ENCODE measurements at regions not wholly inside any gene's neighbourhood (a gene's known extent, or its start where the extent isn't known, plus 50 kb on each side); places are given as distances from the start of the nearest gene placed in this dataset.

DNA sequence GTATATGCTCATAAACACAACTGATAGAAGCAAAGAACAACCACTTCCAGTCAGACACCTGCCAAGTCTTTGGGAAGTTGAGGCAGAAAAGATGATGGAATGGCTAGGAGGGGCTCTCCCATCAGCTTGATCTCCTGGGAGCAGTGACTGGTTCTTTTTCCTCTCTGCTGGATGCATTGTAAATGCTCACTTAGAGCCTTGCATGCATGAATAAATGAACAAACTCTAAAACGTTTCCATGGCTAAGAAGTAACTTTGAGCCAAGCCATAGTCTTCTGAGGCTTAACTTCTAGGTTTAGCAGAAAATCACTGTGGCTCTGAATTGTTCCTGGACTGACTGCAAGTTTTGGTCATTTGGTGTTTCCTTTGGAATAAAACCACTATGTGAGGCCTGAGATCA lies 166.4 kb upstream of the CITED2 start:
- TF ChIP-seq CTCF (conservative IDR thresholded peaks at IDR 0.05 in 1 of 2, IDR thresholded peaks at IDR 0.05 in 1 of 2; ENCODE audit: extremely low read depth in 1 of 2, insufficient read depth in 1 of 2, low read depth in 1 of 2, low read length in 2 of 2) (no peak), EZH2 (IDR thresholded peaks at IDR 0.05; ENCODE audit: borderline replicate concordance, low read length) (no peak)

Measured in mammary epithelial cell (primary cell).